Transverse colon (tissue), 4 donors: ENCODE measurements at regions not wholly inside any gene's neighbourhood (a gene's known extent, or its start where the extent isn't known, plus 50 kb on each side); places are given as distances from the start of the nearest gene placed in this dataset.
"Not testable (repeated sequence)": the region's sequence is repeated elsewhere in the genome, so short reads cannot be mapped to it uniquely, and the experiment has no call there.

Experiments used
- DNase-seq: peaks from one replicate; pipeline ENCODE4 v3.0.0-alpha.2; 2019
- H3K27ac ChIP-seq, 4 donors: fragments of 200-600 bp; sonication (generic); 2 replicates each; pipeline ENCODE4 v1.5.1; 2016 to 2018; ENCODE audit warnings: inconsistent platforms in 4 of 4
- H3K27me3 ChIP-seq: fragments of 200-600 bp; sonication (generic); 2 replicates; pipeline ENCODE4 v1.5.1; 2017; ENCODE audit warnings: inconsistent platforms
- H3K36me3 ChIP-seq, 4 donors: fragments of 200-600 bp; sonication (generic); 2 replicates each; pipeline ENCODE4 v1.5.1; 2017 to 2019; ENCODE audit warnings: inconsistent platforms in 4 of 4
- H3K4me1 ChIP-seq, 4 donors: fragments of 200-600 bp; sonication (generic); 2 replicates each; pipeline ENCODE4 v1.5.1; 2017 to 2020; ENCODE audit warnings: inconsistent platforms in 4 of 4
- H3K4me3 ChIP-seq, 4 donors: fragments of 200-600 bp; sonication (generic); 1 replicate in 1 of 4; 2 replicates in 3 of 4; pipeline versions ENCODE4 v1.5.1 to v1.6.1; 2017 to 2019; ENCODE audit warnings: inconsistent platforms in 4 of 4
- H3K9me3 ChIP-seq, 2 donors: fragments of 200-600 bp; sonication (generic); 2 replicates each; pipeline ENCODE4 v1.5.1; 2017 to 2019; ENCODE audit warnings: inconsistent platforms in 2 of 2
- EP300 ChIP-seq: sonication (generic); formaldehyde crosslinking; IDR thresholded peaks from one replicate; pipeline ENCODE4 v1.6.1; 2017; ENCODE audit warnings: antibody characterized with exemption, low read depth
- POLR2A ChIP-seq: fragments of 450-650 bp; IDR thresholded peaks from one replicate; pipeline ENCODE4 v1.6.1; 2016; ENCODE audit warnings: antibody characterized with exemption, mild to moderate bottlenecking, moderate library complexity
- POLR2AphosphoS5 ChIP-seq, 3 donors: sonication (generic); formaldehyde crosslinking; IDR thresholded peaks; one replicate each; pipeline ENCODE4 v1.6.1; 2016; ENCODE audit warnings: antibody characterized with exemption in 3 of 3
- WGBS, 2 donors: methylation state at CpG; one replicate each; pipeline ENCODE4 v1.1.5; 2018; ENCODE audit warnings: low coverage in 1 of 2; 5-methylcytosine and 5-hydroxymethylcytosine counted together
- in situ Hi-C, 4 donors: fragments of 200-750 bp; cut with MboI; loops; one replicate each; pipeline versions ENCODE4 v1.15.0 to v1.15.1; 2017; ENCODE audit warnings: low sequenced_read_pairs in 3 of 4, low pct_ligation_motif_present in 1 of 4, low pct_unique_long_range_greater_than_20kb in 1 of 4
- intact Hi-C: fragments of 100-400 bp; cut with DNase I; formaldehyde crosslinking; loops from one replicate; pipeline ENCODE4 v1.15.1; 2023; ENCODE audit warnings: low total_unique reads
- TF ChIP-seq, protein P1 (sequence below), 5 experiments: fragments of 200-600 bp in 3 of 5; fragments of 450-650 bp in 2 of 5; sonication (generic) in 3 of 5; IDR thresholded peaks; 1 replicate in 2 of 5; 2 replicates in 3 of 5; pipeline ENCODE4 v1.5.1; 2016 to 2017; ENCODE audit warnings: antibody characterized with exemption in 5 of 5, inconsistent platforms in 3 of 5, mild to moderate bottlenecking in 2 of 5, moderate library complexity in 1 of 5

DNA sequence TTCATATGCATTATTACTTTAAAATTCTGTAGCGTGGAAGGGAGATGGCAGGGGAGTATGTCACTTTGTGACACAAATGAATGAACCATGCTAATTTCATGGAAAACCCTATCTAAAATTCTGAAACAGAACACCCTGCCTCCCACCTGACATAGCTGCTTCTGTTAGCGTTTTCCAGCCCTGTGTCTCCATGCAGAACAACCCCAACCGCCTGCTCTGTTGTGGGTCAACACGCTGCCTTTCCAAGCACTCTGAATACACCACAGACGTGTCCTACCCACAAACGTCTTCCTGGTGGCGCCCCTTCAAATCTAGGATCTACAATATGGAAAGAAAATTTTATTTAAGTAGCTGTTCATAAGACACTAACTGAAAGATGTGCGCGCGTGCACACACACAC lies 238.6 kb downstream of the TRIML1 start:
- in situ Hi-C loops, result no loop called here
- no peak for DNase-seq

DNA sequence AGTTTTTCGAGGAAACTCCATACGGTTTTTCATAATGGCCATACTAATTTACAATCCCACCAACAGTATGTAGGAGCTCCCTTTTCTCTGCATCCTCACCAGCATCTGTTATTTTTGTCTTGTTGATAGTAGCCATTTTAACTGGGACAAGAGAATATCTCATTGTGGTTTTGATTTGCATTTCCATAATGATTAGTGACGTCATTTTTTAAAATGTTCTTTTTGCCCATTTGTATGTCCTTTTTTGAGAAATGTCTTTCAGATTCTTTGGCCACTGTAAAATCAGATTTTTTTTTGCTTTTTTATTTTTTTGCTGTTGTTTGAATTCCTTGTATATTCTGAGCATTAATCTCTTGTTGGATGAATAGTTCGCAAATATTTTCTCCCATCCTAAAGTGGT lies 243.9 kb downstream of the TRIML1 start:
- TF ChIP-seq POLR2AphosphoS5 (IDR thresholded peaks at IDR 0.05) (no peak), EP300 (no peak), POLR2A (no peak)
- TF ChIP-seq, protein P1, sequence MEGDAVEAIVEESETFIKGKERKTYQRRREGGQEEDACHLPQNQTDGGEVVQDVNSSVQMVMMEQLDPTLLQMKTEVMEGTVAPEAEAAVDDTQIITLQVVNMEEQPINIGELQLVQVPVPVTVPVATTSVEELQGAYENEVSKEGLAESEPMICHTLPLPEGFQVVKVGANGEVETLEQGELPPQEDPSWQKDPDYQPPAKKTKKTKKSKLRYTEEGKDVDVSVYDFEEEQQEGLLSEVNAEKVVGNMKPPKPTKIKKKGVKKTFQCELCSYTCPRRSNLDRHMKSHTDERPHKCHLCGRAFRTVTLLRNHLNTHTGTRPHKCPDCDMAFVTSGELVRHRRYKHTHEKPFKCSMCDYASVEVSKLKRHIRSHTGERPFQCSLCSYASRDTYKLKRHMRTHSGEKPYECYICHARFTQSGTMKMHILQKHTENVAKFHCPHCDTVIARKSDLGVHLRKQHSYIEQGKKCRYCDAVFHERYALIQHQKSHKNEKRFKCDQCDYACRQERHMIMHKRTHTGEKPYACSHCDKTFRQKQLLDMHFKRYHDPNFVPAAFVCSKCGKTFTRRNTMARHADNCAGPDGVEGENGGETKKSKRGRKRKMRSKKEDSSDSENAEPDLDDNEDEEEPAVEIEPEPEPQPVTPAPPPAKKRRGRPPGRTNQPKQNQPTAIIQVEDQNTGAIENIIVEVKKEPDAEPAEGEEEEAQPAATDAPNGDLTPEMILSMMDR (IDR thresholded peaks at IDR 0.05), result no peak
- H3K27me3 ChIP-seq, result no peaks in the 10 kb centered on the region
- 91 to 94% methylated on average over 3 to 4 of the region's 4 CpGs for WGBS, 2 donors
- no peak overlapping the region for H3K4me3 ChIP-seq
- no peak for DNase-seq
- in situ Hi-C loops (no loop called here), intact Hi-C loops (no loop called here)
- H3K27ac ChIP-seq, result no peak overlapping the region
- no peaks in the 10 kb centered on the region for H3K4me1 ChIP-seq
- peaks cover 0 to 6% of the 10 kb centered on the region in 2 donors for H3K9me3 ChIP-seq
- no peaks in the 10 kb centered on the region for H3K36me3 ChIP-seq

More for the DNA sequence above, 238.6 kb downstream of the TRIML1 start:
- H3K4me1 ChIP-seq, result no peaks in the 10 kb centered on the region
- H3K4me3 ChIP-seq, result no peak overlapping the region
- no peaks in the 10 kb centered on the region for H3K36me3 ChIP-seq
- TF ChIP-seq EP300 (no peak), POLR2A (no peak), POLR2AphosphoS5 (IDR thresholded peaks at IDR 0.05) (no peak)
- TF ChIP-seq, protein P1 (IDR thresholded peaks at IDR 0.05), result no peak
- no peaks in the 10 kb centered on the region for H3K27me3 ChIP-seq
- intact Hi-C loops, result no loop called here
- H3K27ac ChIP-seq, result no peak overlapping the region
- WGBS, 2 donors, result 84 to 91% methylated on average over 9 to 10 of the region's 10 CpGs
- H3K9me3 ChIP-seq, result peaks cover 0 to 4% of the 10 kb centered on the region in 2 donors

- Histone ChIP-seq H3K4me1 (no peaks in the 10 kb centered on the region), H3K27ac (no peak overlapping the region), H3K36me3 (no peaks in the 10 kb centered on the region), H3K4me3 (no peak overlapping the region), H3K9me3 (peaks cover 0 to 6% of the 10 kb centered on the region in 2 donors), H3K27me3 (no peaks in the 10 kb centered on the region)
- TF ChIP-seq POLR2A, result no peak
- TF ChIP-seq, protein P1 (IDR thresholded peaks at IDR 0.05), result no peak
- TF ChIP-seq EP300, result no peak
- TF ChIP-seq POLR2AphosphoS5 (IDR thresholded peaks at IDR 0.05), result no peak
- 37 to 48% methylated on average over 3 to 5 of the region's 5 CpGs for WGBS, 2 donors
- intact Hi-C loops (no loop called here), in situ Hi-C loops (no loop called here)
- DNase-seq, result no peak
These were observed 248.0 kb downstream of the TRIML1 start for GRCh38 chr4:188387179-188387791.

DNA sequence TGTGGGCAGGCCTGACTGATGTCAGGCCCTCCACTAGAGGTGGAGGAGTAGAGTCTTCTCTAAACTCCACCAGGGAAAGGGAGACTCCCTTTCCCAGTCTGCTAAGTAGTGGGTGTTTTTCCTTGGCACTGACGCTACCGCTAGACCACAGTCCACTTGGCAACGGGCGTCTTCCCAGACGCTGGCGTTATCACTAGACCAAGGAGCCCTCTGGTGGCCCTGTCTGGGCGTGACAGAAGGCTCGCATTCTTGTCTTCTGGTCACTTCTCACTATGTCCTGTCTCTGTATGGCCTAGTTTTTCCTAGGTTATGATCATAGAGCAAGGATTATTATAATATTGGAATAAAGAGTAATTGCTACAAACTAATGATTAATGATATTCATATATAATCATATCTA lies 252.1 kb downstream of the TRIML1 start:
- H3K27ac ChIP-seq, intact Hi-C loops, DNase-seq, H3K27me3 ChIP-seq, in situ Hi-C loops, H3K36me3 ChIP-seq, H3K9me3 ChIP-seq, H3K4me3 ChIP-seq, H3K4me1 ChIP-seq: not testable (repeated sequence)
- 60 to 89% methylated on average over 2 to 8 of the region's 8 CpGs for WGBS, 2 donors

DNA sequence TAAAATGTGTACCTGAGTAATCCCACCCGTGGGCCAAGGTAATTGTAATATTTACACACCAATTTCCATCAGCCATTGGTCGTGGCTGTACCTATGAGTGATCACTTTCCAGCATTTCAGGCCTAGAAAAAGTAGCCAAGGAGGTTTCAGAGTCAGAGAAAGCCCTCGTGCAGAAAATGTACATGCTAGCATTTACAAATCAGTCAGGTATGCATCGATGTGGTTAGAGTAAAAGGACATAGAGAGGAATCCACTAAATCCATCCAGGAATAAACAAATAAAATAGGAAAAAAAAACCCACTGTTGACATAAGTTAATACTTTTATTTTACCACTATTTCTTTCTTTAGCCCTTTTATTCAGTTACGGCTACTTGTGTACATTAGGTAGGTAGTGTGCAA lies 256.8 kb downstream of the TRIML1 start:
- WGBS, 2 donors, result 51 to 52% methylated on average over 5 of the region's 5 CpGs
- no peaks in the 10 kb centered on the region for H3K27me3 ChIP-seq
- H3K9me3 ChIP-seq, result no peaks in the 10 kb centered on the region
- no peak for TF ChIP-seq EP300
- no peak for TF ChIP-seq POLR2A
- no peak overlapping the region for H3K4me3 ChIP-seq
- no peaks in the 10 kb centered on the region for H3K36me3 ChIP-seq
- in situ Hi-C loops (no loop called here), intact Hi-C loops (no loop called here)
- no peak overlapping the region for H3K27ac ChIP-seq
- H3K4me1 ChIP-seq, result no peaks in the 10 kb centered on the region
- DNase-seq, result no peak
